A673 (cell line): ENCODE measurements at regions not wholly inside any gene's neighbourhood (a gene's known extent, or its start where the extent isn't known, plus 50 kb on each side); places are given as distances from the start of the nearest gene placed in this dataset.

Experiments used
- BruUV-seq: library from RNA; stranded (reverse); fragments of 400-500 nt; replicated peaks from 2 replicates; lab custom pipeline; 2021; lab: Mats Ljungman, UMichigan
- CTCF ChIA-PET: fragments of 300-600 bp; sonication (Branson Sonifier 250); formaldehyde crosslinking; loops from one replicate; lab custom pipeline; 2022; ENCODE audit warnings: antibody characterized with exemption; lab: Charles Lee
- POLR2A ChIA-PET: fragments of 300-600 bp; sonication (Branson Sonifier 250); formaldehyde crosslinking; loops from one replicate; lab custom pipeline; 2022; ENCODE audit warnings: antibody characterized with exemption; ENCODE audit not compliant: low non-redundant PET; lab: Charles Lee
- DNase-seq: peaks from one replicate; pipeline ENCODE4 v3.0.0-alpha.2; 2015; ENCODE audit warnings: low spot score
- H3K27ac ChIP-seq: fragments of 200-600 bp; sonication (generic); 2 replicates; pipeline ENCODE4 v1.5.1; 2016; ENCODE audit warnings: mixed run types, low read depth, mild to moderate bottlenecking, mixed read lengths, antibody characterized with exemption, low read length; ENCODE audit not compliant: poor library complexity, severe bottlenecking
- H3K27me3 ChIP-seq: fragments of 200-600 bp; sonication (generic); replicated peaks from 2 replicates; pipeline ENCODE4 v1.6.1; 2017; ENCODE audit warnings: mixed run types, low read depth, mild to moderate bottlenecking, mixed read lengths, antibody characterized with exemption, low read length; ENCODE audit not compliant: insufficient read depth, poor library complexity
- H3K36me3 ChIP-seq: fragments of 200-600 bp; sonication (generic); 2 replicates; pipeline ENCODE4 v1.6.1; 2016; ENCODE audit warnings: mixed run types, mild to moderate bottlenecking, mixed read lengths, antibody characterized with exemption, low read length; ENCODE audit not compliant: insufficient read depth, poor library complexity, severe bottlenecking
- H3K4me1 ChIP-seq: fragments of 200-600 bp; sonication (generic); 2 replicates; pipeline ENCODE4 v1.6.1; 2017; ENCODE audit warnings: mixed run types, mild to moderate bottlenecking, mixed read lengths, antibody characterized with exemption, low read length; ENCODE audit not compliant: insufficient read depth, poor library complexity, severe bottlenecking
- H3K4me3 ChIP-seq: fragments of 200-600 bp; sonication (generic); 2 replicates; pipeline ENCODE4 v1.5.1; 2016; ENCODE audit warnings: low read depth, mixed run types, mild to moderate bottlenecking, mixed read lengths, low read length; ENCODE audit not compliant: poor library complexity, severe bottlenecking
- H3K9me3 ChIP-seq: fragments of 200-600 bp; sonication (generic); 2 replicates; pipeline ENCODE4 v1.6.1; 2016; ENCODE audit warnings: mixed run types, low read depth, mild to moderate bottlenecking, mixed read lengths, antibody characterized with exemption, low read length; ENCODE audit not compliant: poor library complexity, severe bottlenecking
- EZH2 ChIP-seq: fragments of 200-600 bp; sonication (generic); IDR thresholded peaks from 2 replicates; pipeline ENCODE4 v1.6.1; 2017; ENCODE audit warnings: borderline replicate concordance, low read depth, mild to moderate bottlenecking, mixed read lengths, antibody characterized with exemption, low read length; ENCODE audit not compliant: poor library complexity, severe bottlenecking
- intact Hi-C: fragments of 100-400 bp; cut with micrococcal nuclease; formaldehyde crosslinking; loops from one replicate; pipeline ENCODE4 v1.10.0; 2022; ENCODE audit not compliant: unreplicated experiment
- TF ChIP-seq, protein P1 (sequence below): fragments of 300-800, 200-600 bp; sonication (generic); conservative IDR thresholded peaks from 2 replicates; pipeline ENCODE4 v1.5.1; 2017; ENCODE audit warnings: low read depth, mild to moderate bottlenecking, antibody characterized with exemption, low read length, moderate library complexity, mixed read lengths

DNA sequence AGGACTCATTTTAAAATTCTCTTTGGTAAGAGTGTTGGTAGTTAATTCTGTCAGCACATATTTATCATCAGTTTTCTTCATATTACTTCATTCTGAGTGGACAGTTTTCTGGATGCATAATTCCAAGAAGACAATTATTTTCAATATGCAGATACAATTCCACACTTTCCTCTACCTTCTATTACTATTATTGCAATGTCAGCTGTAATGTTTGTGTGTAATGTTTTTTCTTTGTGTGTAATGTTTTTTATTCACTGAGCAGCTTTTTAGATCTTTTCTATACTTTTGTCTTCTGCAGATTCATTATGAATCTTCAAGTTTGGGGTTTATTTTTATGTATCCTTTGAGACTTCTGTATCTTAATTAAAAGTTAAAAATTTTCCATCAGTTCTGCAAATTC lies 264.0 kb upstream of the VRK2 start:
- no peak for DNase-seq
- H3K27me3 ChIP-seq: no peaks in the 10 kb centered on the region
- H3K9me3 ChIP-seq: no peaks in the 10 kb centered on the region
- H3K27ac ChIP-seq: no peak overlapping the region
- TF ChIP-seq EZH2: no peak
- TF ChIP-seq, protein P1, sequence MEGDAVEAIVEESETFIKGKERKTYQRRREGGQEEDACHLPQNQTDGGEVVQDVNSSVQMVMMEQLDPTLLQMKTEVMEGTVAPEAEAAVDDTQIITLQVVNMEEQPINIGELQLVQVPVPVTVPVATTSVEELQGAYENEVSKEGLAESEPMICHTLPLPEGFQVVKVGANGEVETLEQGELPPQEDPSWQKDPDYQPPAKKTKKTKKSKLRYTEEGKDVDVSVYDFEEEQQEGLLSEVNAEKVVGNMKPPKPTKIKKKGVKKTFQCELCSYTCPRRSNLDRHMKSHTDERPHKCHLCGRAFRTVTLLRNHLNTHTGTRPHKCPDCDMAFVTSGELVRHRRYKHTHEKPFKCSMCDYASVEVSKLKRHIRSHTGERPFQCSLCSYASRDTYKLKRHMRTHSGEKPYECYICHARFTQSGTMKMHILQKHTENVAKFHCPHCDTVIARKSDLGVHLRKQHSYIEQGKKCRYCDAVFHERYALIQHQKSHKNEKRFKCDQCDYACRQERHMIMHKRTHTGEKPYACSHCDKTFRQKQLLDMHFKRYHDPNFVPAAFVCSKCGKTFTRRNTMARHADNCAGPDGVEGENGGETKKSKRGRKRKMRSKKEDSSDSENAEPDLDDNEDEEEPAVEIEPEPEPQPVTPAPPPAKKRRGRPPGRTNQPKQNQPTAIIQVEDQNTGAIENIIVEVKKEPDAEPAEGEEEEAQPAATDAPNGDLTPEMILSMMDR: no peak
- H3K36me3 ChIP-seq: no peaks in the 10 kb centered on the region
- no peaks in the 10 kb centered on the region for H3K4me1 ChIP-seq
- POLR2A ChIA-PET: no interaction called here
- CTCF ChIA-PET: no interaction called here
- intact Hi-C loops: no loop called here
- H3K4me3 ChIP-seq: no peak overlapping the region
- BruUV-seq: no TSS peak

DNA sequence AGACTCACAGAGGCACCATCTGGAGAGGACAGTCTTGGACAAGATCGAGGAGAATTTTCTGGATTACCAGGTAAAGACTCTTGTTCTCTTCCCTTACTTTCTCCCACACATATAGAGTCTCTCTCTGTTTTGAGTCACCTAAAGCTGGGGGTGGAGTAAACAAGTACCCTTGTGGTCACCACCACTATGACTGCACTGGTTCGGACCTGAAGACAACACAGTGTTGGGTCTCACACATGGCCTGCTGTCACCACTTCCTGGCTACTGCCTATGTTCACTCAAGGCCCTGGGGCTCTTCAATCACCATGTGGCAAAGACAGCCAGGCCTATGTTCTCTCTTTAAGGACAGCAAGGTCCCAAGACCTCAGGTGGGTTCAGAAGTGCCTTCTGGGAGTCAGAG lies 253.3 kb upstream of the VRK2 start:
- no peak overlapping the region for H3K4me3 ChIP-seq
- H3K36me3 ChIP-seq: no peaks in the 10 kb centered on the region
- H3K9me3 ChIP-seq: peaks cover 5% of the 10 kb centered on the region
- no peak for DNase-seq
- no TSS peak for BruUV-seq
- no peaks in the 10 kb centered on the region for H3K27me3 ChIP-seq
- POLR2A ChIA-PET: no interaction called here
- CTCF ChIA-PET: no interaction called here
- no peak for TF ChIP-seq EZH2
- TF ChIP-seq, protein P1: no peak
- intact Hi-C loops: no loop called here
- H3K27ac ChIP-seq: no peak overlapping the region
- H3K4me1 ChIP-seq: no peaks in the 10 kb centered on the region

DNA sequence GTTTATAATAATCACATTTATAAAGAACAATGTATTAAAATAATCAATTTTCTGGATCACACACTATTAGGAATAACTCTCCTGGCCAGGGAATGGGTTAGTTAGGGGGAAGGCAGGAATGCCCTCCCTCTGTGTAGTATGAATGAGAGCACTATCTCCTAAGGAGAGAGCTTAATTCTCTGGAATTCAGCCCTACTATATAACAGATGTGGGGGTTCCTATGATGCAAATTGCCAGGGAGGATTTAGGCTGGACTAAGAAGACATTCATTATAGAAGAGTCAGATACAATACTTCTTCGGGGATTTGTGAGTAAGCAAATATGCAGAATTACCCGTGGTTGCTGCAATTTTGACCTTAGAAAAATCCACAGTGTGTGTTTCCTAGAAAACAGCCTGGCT lies 250.1 kb upstream of the VRK2 start:
- no peak overlapping the region for H3K4me3 ChIP-seq
- peak; percentile 1 for DNase-seq
- H3K27ac ChIP-seq: no peak overlapping the region
- BruUV-seq: no TSS peak
- intact Hi-C loops: no loop called here
- ChIA-PET POLR2A (no interaction called here), CTCF (no interaction called here)
- TF ChIP-seq, protein P1: no peak
- TF ChIP-seq EZH2: no peak
- H3K4me1 ChIP-seq: no peaks in the 10 kb centered on the region
- H3K36me3 ChIP-seq: no peaks in the 10 kb centered on the region
- H3K27me3 ChIP-seq: no peaks in the 10 kb centered on the region
- peaks cover 6% of the 10 kb centered on the region for H3K9me3 ChIP-seq
